Ishikawa (cell line): ENCODE measurements at regions not wholly inside any gene's neighbourhood (a gene's known extent, or its start where the extent isn't known, plus 50 kb on each side); places are given as distances from the start of the nearest gene placed in this dataset.

Experiments used
- CEBPB ChIP-seq: IDR thresholded peaks from 2 replicates; pipeline ENCODE4 v1.6.1; 2012
- CREB1 ChIP-seq: IDR thresholded peaks from 2 replicates; pipeline ENCODE4 v1.6.1; 2012; ENCODE audit warnings: low read depth
- EGR1 ChIP-seq: IDR thresholded peaks from 2 replicates; pipeline ENCODE4 v1.6.1; 2012
- EP300 ChIP-seq: IDR thresholded peaks from 2 replicates; pipeline ENCODE4 v1.6.1; 2012; ENCODE audit warnings: borderline replicate concordance
- FOXM1 ChIP-seq: IDR thresholded peaks from 2 replicates; pipeline ENCODE4 v1.6.1; 2012; ENCODE audit warnings: low read depth, borderline replicate concordance
- NFIC ChIP-seq: IDR thresholded peaks from 2 replicates; pipeline ENCODE4 v1.6.1; 2012
- RAD21 ChIP-seq: IDR thresholded peaks from 2 replicates; pipeline ENCODE4 v1.6.1; 2012; ENCODE audit warnings: low read depth
- TAF1 ChIP-seq: IDR thresholded peaks from 2 replicates; pipeline ENCODE4 v1.6.1; 2012; ENCODE audit warnings: low read depth, mild to moderate bottlenecking
- TCF12 ChIP-seq: IDR thresholded peaks from 2 replicates; pipeline ENCODE4 v1.6.1; 2012; ENCODE audit warnings: low read depth
- TEAD4 ChIP-seq: IDR thresholded peaks from 2 replicates; pipeline ENCODE4 v1.6.1; 2012
- YY1 ChIP-seq: IDR thresholded peaks from 2 replicates; pipeline ENCODE4 v1.6.1; 2012; ENCODE audit warnings: low read depth
- ZBTB7A ChIP-seq: IDR thresholded peaks from 2 replicates; pipeline ENCODE4 v1.6.1; 2012; ENCODE audit warnings: low read depth
- TF ChIP-seq, protein P1 (sequence below): IDR thresholded peaks from 2 replicates; pipeline ENCODE4 v1.6.1; 2012; ENCODE audit warnings: low read depth, mild to moderate bottlenecking
- TF ChIP-seq, protein P2 (sequence below): IDR thresholded peaks from 2 replicates; pipeline ENCODE4 v1.6.1; 2012
- TF ChIP-seq, protein P3 (sequence below): IDR thresholded peaks from 2 replicates; pipeline ENCODE4 v1.6.1; 2012

DNA sequence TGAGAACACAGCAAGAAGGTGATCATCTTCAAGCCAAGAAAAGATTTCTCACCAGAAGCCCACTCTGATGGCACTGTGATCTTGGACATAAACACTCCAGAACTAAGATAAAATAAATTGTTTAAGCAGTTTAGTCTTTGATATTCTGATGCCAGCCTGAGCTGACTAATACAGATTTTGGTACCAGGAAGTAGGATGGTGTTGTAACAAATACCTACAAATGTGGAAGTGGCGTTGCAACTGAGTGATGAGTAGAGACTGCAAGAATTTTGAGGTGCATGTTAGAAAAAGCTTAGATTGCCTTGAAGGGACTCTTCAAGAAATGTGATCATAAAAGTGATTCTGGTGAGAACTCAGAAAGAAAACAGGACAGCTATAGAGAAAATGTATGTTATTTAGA lies 592.4 kb upstream of the DAB2 start:
- TF ChIP-seq TCF12 (no peak), ZBTB7A (no peak), FOXM1 (no peak), EP300 (no peak), RAD21 (no peak), TEAD4 (no peak), CEBPB (no peak), YY1 (no peak), TAF1 (no peak), NFIC (no peak), EGR1 (no peak), CREB1 (no peak)
- TF ChIP-seq, protein P1, sequence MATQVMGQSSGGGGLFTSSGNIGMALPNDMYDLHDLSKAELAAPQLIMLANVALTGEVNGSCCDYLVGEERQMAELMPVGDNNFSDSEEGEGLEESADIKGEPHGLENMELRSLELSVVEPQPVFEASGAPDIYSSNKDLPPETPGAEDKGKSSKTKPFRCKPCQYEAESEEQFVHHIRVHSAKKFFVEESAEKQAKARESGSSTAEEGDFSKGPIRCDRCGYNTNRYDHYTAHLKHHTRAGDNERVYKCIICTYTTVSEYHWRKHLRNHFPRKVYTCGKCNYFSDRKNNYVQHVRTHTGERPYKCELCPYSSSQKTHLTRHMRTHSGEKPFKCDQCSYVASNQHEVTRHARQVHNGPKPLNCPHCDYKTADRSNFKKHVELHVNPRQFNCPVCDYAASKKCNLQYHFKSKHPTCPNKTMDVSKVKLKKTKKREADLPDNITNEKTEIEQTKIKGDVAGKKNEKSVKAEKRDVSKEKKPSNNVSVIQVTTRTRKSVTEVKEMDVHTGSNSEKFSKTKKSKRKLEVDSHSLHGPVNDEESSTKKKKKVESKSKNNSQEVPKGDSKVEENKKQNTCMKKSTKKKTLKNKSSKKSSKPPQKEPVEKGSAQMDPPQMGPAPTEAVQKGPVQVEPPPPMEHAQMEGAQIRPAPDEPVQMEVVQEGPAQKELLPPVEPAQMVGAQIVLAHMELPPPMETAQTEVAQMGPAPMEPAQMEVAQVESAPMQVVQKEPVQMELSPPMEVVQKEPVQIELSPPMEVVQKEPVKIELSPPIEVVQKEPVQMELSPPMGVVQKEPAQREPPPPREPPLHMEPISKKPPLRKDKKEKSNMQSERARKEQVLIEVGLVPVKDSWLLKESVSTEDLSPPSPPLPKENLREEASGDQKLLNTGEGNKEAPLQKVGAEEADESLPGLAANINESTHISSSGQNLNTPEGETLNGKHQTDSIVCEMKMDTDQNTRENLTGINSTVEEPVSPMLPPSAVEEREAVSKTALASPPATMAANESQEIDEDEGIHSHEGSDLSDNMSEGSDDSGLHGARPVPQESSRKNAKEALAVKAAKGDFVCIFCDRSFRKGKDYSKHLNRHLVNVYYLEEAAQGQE = no peak
- TF ChIP-seq, protein P2, sequence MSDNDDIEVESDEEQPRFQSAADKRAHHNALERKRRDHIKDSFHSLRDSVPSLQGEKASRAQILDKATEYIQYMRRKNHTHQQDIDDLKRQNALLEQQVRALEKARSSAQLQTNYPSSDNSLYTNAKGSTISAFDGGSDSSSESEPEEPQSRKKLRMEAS = no peak
- TF ChIP-seq, protein P3, sequence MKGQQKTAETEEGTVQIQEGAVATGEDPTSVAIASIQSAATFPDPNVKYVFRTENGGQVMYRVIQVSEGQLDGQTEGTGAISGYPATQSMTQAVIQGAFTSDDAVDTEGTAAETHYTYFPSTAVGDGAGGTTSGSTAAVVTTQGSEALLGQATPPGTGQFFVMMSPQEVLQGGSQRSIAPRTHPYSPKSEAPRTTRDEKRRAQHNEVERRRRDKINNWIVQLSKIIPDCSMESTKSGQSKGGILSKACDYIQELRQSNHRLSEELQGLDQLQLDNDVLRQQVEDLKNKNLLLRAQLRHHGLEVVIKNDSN = no peak

DNA sequence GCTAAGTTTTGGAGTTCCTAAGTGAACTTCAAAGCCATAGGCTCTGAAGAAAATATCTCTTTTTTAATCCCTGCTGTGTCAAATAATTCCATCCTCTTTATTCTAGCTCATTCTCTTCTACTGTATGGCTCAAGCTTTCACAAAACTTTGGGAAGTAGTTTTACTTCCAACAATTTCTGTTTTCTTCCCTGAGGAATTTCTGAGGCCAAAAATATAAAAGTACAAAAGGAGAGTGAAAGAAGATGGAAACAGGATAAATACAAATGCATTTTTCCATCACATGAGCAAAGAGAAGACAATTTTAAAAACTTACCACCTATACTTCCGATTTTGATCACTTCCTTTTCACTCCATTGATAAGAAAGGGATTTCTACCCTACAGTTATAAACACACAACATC lies 585.7 kb upstream of the DAB2 start:
- TF ChIP-seq EGR1 (no peak), ZBTB7A (no peak), CEBPB (no peak), TEAD4 (no peak), FOXM1 (no peak), YY1 (no peak), CREB1 (no peak), TAF1 (no peak), RAD21 (no peak), NFIC (no peak), TCF12 (no peak), EP300 (no peak)
- TF ChIP-seq, protein P1 = no peak
- TF ChIP-seq, protein P3 = no peak
- TF ChIP-seq, protein P2 = no peak

DNA sequence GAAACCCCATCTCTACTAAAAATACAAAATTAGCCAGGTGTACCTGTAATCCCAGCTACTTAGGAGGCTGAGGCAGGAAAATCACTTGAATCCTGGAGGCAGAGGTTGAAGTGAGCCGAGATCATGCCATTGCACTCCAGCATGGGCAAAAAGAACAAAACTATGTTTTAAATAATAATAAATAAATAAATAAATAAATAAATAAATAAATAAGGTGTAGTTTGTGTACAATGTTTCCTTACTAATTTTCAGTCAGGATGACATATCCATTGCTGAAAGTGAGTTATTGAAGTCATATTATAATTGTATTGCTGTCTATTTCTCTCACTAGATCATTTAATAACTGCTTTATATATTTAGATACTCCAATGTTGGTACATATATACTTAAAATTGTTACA lies 581.5 kb upstream of the DAB2 start:
- TF ChIP-seq FOXM1 (no peak), EGR1 (no peak), EP300 (no peak), TCF12 (no peak), TEAD4 (no peak)

DNA sequence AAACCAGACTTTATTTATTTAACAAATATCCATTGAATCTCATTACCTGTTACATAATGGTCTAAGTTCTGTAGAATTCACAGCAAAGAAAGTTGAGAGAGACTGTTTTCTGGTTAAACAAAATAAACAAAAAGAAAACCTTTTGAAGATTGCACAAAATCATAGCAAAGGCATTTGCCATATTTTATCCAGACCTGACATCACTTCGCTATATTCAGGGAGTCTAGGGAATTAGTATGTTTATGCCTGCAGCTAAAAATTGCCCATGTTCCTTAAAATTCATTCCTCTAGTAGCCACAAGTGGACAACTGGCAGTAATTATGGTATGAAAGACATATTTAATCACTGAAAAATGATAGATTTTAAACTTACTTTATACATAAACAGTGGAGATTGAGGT lies 577.0 kb upstream of the DAB2 start:
- TF ChIP-seq CREB1 (no peak), TEAD4 (no peak), YY1 (no peak), EGR1 (no peak), ZBTB7A (no peak), TCF12 (no peak)
- TF ChIP-seq, protein P2 = no peak

DNA sequence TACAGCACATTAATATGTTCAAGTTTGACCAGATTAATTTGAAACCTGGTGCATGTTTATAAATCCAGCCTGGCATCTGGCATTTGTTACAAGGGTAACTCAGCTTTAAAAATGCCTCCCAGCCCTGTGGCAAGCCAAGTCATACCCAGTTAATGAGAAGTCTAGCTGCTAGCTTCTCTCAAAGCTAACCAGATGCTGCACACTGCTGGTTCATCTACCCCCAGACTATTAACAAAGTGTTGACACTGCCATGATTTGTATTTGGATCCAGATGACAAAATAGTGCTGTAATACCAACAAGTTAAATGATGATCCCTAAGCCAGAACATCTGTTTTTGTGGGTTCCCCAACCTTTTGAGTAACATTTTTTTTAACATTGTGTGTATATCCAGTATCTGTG lies 573.7 kb upstream of the DAB2 start:
- TF ChIP-seq TEAD4 (no peak), FOXM1 (no peak), CREB1 (no peak), TAF1 (no peak), YY1 (no peak), CEBPB (no peak), EGR1 (no peak), NFIC (no peak), EP300 (no peak)
- TF ChIP-seq, protein P3 = no peak
- TF ChIP-seq, protein P1 = no peak
